Breast epithelium (tissue), 4 donors: ENCODE measurements at regions not wholly inside any gene's neighbourhood (a gene's known extent, or its start where the extent isn't known, plus 50 kb on each side); places are given as distances from the start of the nearest gene placed in this dataset.

Experiments
- DNase-seq, 2 donors: peaks; one replicate each; pipeline ENCODE4 v3.0.0-alpha.2; 2019; ENCODE audit warnings: low spot score in 2 of 2
- H3K27ac ChIP-seq, 2 donors: fragments of 200-600 bp; sonication (generic) in 1 of 2; one replicate each; pipeline ENCODE4 v1.5.1; 2016 to 2019; ENCODE audit warnings: mild to moderate bottlenecking in 1 of 2
- H3K27me3 ChIP-seq, 2 donors: fragments of 200-600 bp; sonication (generic) in 1 of 2; one replicate each; pipeline versions ENCODE4 v1.5.1 to v1.6.0; 2017 to 2019; ENCODE audit warnings: control low read depth in 1 of 2, mild to moderate bottlenecking in 1 of 2
- H3K36me3 ChIP-seq: fragments of 200-600 bp; one replicate; pipeline ENCODE4 v1.5.1; 2019
- H3K4me1 ChIP-seq, 2 donors: fragments of 200-600 bp; sonication (generic); one replicate each; pipeline ENCODE4 v1.5.1; 2016 to 2019; ENCODE audit warnings: control low read depth in 1 of 2
- H3K4me3 ChIP-seq, 3 donors: fragments of 200-600 bp; sonication (generic); 1 replicate in 2 of 3; 2 replicates in 1 of 3; pipeline ENCODE4 v1.5.1; 2016 to 2019; ENCODE audit warnings: mild to moderate bottlenecking in 3 of 3, moderate library complexity in 2 of 3
- H3K9me3 ChIP-seq, 2 donors: fragments of 200-600 bp; sonication (generic) in 1 of 2; one replicate each; pipeline ENCODE4 v1.5.1; 2016 to 2019; ENCODE audit warnings: control low read depth in 1 of 2
- CTCF ChIP-seq, 3 donors: fragments of 450-650 bp; IDR thresholded peaks; one replicate each; pipeline ENCODE4 v1.5.1; 2016 to 2017; ENCODE audit warnings: antibody characterized with exemption in 3 of 3, mild to moderate bottlenecking in 3 of 3, moderate library complexity in 3 of 3
- POLR2A ChIP-seq: fragments of 450-650 bp; IDR thresholded peaks from one replicate; pipeline ENCODE4 v1.6.1; 2016; ENCODE audit warnings: antibody characterized with exemption, mild to moderate bottlenecking, moderate library complexity
- POLR2AphosphoS5 ChIP-seq, 3 donors: sonication (generic); formaldehyde crosslinking; IDR thresholded peaks; one replicate each; pipeline ENCODE4 v1.6.1; 2017; ENCODE audit warnings: antibody characterized with exemption in 3 of 3
- intact Hi-C: fragments of 100-400 bp; cut with DNase I; formaldehyde crosslinking; loops from one replicate; pipeline ENCODE4 v1.15.1; 2023; ENCODE audit warnings: low total_unique reads

GRCh38 chr13:34512817-34513216 lies 429.3 kb upstream of the NBEA start:
- no peaks in the 10 kb centered on the region for H3K27me3 ChIP-seq
- intact Hi-C loops = no loop called here
- no peaks in the 10 kb centered on the region for H3K4me1 ChIP-seq
- no peak overlapping the region for H3K4me3 ChIP-seq
- no peaks in the 10 kb centered on the region for H3K9me3 ChIP-seq
- H3K36me3 ChIP-seq = no peaks in the 10 kb centered on the region
- TF ChIP-seq CTCF (IDR thresholded peaks at IDR 0.05) (no peak), POLR2AphosphoS5 (IDR thresholded peaks at IDR 0.05) (no peak), POLR2A (no peak)
- no peak for DNase-seq
- H3K27ac ChIP-seq = no peak overlapping the region

- TF ChIP-seq POLR2AphosphoS5 (IDR thresholded peaks at IDR 0.05) (no peak), POLR2A (no peak), CTCF (IDR thresholded peaks at IDR 0.05) (no peak)
- no peak overlapping the region for H3K4me3 ChIP-seq
- H3K36me3 ChIP-seq = no peaks in the 10 kb centered on the region
- no peak overlapping the region for H3K27ac ChIP-seq
- no peaks in the 10 kb centered on the region for H3K4me1 ChIP-seq
- no peak for DNase-seq
- intact Hi-C loops = no loop called here
- no peaks in the 10 kb centered on the region for H3K27me3 ChIP-seq
- H3K9me3 ChIP-seq = no peaks in the 10 kb centered on the region
Measured at GRCh38 chr13:34513526-34513925, 428.5 kb upstream of the NBEA start.

- DNase-seq = no peak
- H3K4me3 ChIP-seq = no peak overlapping the region
- H3K27ac ChIP-seq = no peak overlapping the region
- H3K36me3 ChIP-seq = no peaks in the 10 kb centered on the region
- TF ChIP-seq CTCF (IDR thresholded peaks at IDR 0.05) (no peak), POLR2A (no peak), POLR2AphosphoS5 (IDR thresholded peaks at IDR 0.05) (no peak)
- intact Hi-C loops = no loop called here
- no peaks in the 10 kb centered on the region for H3K27me3 ChIP-seq
- H3K4me1 ChIP-seq = no peaks in the 10 kb centered on the region
- no peaks in the 10 kb centered on the region for H3K9me3 ChIP-seq
Measured at GRCh38 chr13:34515201-34515600, 426.9 kb upstream of the NBEA start.

GRCh38 chr13:34521171-34521570 lies 420.9 kb upstream of the NBEA start:
- no peaks in the 10 kb centered on the region for H3K27me3 ChIP-seq
- H3K9me3 ChIP-seq = no peaks in the 10 kb centered on the region
- TF ChIP-seq POLR2A (no peak), POLR2AphosphoS5 (IDR thresholded peaks at IDR 0.05) (no peak), CTCF (IDR thresholded peaks at IDR 0.05) (no peak)
- H3K4me3 ChIP-seq = no peak overlapping the region
- DNase-seq = no peak
- H3K36me3 ChIP-seq = no peaks in the 10 kb centered on the region
- intact Hi-C loops = no loop called here
- H3K4me1 ChIP-seq = no peaks in the 10 kb centered on the region
- no peak overlapping the region for H3K27ac ChIP-seq

- no peaks in the 10 kb centered on the region for H3K27me3 ChIP-seq
- no peak for DNase-seq
- H3K4me1 ChIP-seq = no peaks in the 10 kb centered on the region
- no peak overlapping the region for H3K27ac ChIP-seq
- no peaks in the 10 kb centered on the region for H3K9me3 ChIP-seq
- intact Hi-C loops = no loop called here
- no peaks in the 10 kb centered on the region for H3K36me3 ChIP-seq
- TF ChIP-seq CTCF (IDR thresholded peaks at IDR 0.05) = no peak
- TF ChIP-seq POLR2AphosphoS5 (IDR thresholded peaks at IDR 0.05) = no peak
- TF ChIP-seq POLR2A = no peak
- H3K4me3 ChIP-seq = no peak overlapping the region
Measured at GRCh38 chr13:34522808-34523207, 419.3 kb upstream of the NBEA start.
